ENCODE measurements at regions not wholly inside any gene's neighbourhood (a gene's known extent, or its start where the extent isn't known, plus 50 kb on each side); places are given as distances from the start of the nearest gene placed in this dataset.

DNA sequence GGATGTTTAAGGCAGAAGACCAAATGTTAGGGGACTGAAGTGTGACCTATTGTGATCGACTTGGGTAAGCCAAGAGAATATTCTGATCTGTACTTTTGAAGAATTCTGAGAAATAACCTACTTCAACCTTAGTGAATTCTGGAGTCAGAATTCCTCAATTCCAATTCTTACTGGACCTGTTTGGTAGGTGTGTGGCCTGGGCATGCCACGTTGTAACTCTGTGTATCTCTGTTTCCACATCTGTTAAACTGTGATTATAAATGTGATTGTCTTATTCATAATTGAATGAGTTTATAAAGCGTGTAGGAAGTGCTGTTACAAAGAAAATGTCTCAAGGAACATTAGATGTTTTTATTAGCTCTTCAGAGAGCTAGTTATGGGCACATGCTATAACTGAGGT lies 64.5 kb downstream of the TUSC1 start:
- Mint-ChIP-seq H3K4me1 (no peaks in the 10 kb centered on the region), H3K4me3 (no peak overlapping the region), H3K27ac (ENCODE audit: low read depth) (no peak overlapping the region), H3K36me3 (ENCODE audit: insufficient read depth) (no peaks in the 10 kb centered on the region), H3K27me3 (no peaks in the 10 kb centered on the region), H3K9me3 (peaks cover 3% of the 10 kb centered on the region)
- no peak for DNase-seq (ENCODE audit: low spot score in 2 of 2)
- no peak for ATAC-seq (replicated peaks; ENCODE audit: extremely low read depth, poor library complexity, severe bottlenecking)

GRCh38 chr9:25603106-25603505 lies 75.1 kb downstream of the TUSC1 start:
- Mint-ChIP-seq H3K27ac (ENCODE audit: low read depth) (no peak overlapping the region), H3K4me1 (no peaks in the 10 kb centered on the region), H3K36me3 (ENCODE audit: insufficient read depth) (no peaks in the 10 kb centered on the region), H3K4me3 (no peak overlapping the region), H3K9me3 (peaks cover 18% of the 10 kb centered on the region), H3K27me3 (no peaks in the 10 kb centered on the region)
- DNase-seq (ENCODE audit: low spot score in 2 of 2) (no peak), ATAC-seq (replicated peaks; ENCODE audit: extremely low read depth, poor library complexity, severe bottlenecking) (no peak)

DNA sequence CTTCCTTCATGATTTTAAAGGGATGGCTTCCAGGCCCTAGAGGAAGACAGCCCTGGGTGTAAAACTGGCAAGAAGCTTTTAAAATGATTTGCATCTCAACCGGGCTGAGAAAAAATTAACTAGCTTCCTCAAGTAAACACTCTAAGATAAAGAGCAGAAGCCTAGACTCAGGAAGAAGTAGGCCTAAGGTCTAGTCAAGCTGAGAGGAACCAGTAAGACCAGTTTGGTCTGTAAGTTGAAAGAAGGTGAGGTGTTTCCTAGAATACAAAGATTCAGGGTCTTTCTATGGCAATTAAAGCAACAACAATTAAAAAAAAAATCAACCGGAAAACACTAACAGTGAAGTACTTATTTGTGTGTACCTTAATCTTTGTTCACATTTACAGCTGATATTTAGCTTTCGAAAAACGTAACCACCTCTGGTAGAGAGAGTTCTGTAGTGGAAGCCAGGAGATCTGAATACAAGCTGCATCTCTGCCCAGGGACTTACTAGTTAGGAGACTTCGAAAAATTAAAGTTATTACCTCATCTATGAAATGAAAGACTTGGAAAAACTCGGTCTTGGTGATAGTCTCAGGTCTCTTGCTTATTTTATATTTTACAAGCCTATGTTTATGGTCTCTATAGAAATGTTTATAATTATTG lies 75.7 kb downstream of the TUSC1 start:
- Mint-ChIP-seq H3K27ac (ENCODE audit: low read depth) (no peak overlapping the region), H3K27me3 (no peaks in the 10 kb centered on the region), H3K9me3 (peaks cover 18% of the 10 kb centered on the region), H3K4me1 (no peaks in the 10 kb centered on the region), H3K36me3 (ENCODE audit: insufficient read depth) (no peaks in the 10 kb centered on the region), H3K4me3 (no peak overlapping the region)
- DNase-seq (ENCODE audit: low spot score in 2 of 2): no peak
- ATAC-seq (replicated peaks; ENCODE audit: extremely low read depth, poor library complexity, severe bottlenecking): no peak

GRCh38 chr9:25600501-25600900 lies 77.7 kb downstream of the TUSC1 start:
- Mint-ChIP-seq H3K4me1 (no peaks in the 10 kb centered on the region), H3K9me3 (peaks cover 29% of the 10 kb centered on the region), H3K36me3 (ENCODE audit: insufficient read depth) (no peaks in the 10 kb centered on the region), H3K27me3 (no peaks in the 10 kb centered on the region), H3K27ac (ENCODE audit: low read depth) (no peak overlapping the region), H3K4me3 (no peak overlapping the region)
- DNase-seq (ENCODE audit: low spot score in 2 of 2) (no peak), ATAC-seq (replicated peaks; ENCODE audit: extremely low read depth, poor library complexity, severe bottlenecking) (no peak)

DNA sequence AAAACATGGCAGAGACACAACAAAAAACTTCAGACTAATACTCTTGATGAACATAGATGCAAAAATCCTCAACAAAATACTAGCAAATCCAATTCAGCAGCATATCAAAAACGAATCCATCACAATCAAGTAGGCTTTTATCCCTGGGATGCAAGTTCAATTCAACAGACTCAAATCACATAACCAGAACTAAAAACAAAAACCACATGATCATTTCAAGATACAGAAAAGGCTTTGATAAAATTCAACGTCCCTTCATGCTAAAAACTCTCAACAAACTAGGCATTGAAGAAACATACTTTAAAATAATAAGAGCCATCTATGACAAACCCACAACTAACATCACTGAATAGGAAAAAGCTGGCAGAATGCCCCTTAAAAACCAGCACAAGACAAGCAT lies 93.6 kb downstream of the TUSC1 start:
- DNase-seq (ENCODE audit: low spot score in 2 of 2) (no peak), ATAC-seq (replicated peaks; ENCODE audit: extremely low read depth, poor library complexity, severe bottlenecking) (no peak)
- peaks cover 27% of the 10 kb centered on the region for H3K9me3 Mint-ChIP-seq
- H3K27me3 Mint-ChIP-seq: no peaks in the 10 kb centered on the region
- no peaks in the 10 kb centered on the region for H3K4me1 Mint-ChIP-seq
- no peak overlapping the region for H3K27ac Mint-ChIP-seq (ENCODE audit: low read depth)
- H3K4me3 Mint-ChIP-seq: no peak overlapping the region
- no peaks in the 10 kb centered on the region for H3K36me3 Mint-ChIP-seq (ENCODE audit: insufficient read depth)

GRCh38 chr9:25573281-25573680 lies 105.0 kb downstream of the TUSC1 start:
- DNase-seq (ENCODE audit: low spot score in 2 of 2): no peak
- Mint-ChIP-seq H3K27me3 (no peaks in the 10 kb centered on the region), H3K36me3 (ENCODE audit: insufficient read depth) (no peaks in the 10 kb centered on the region), H3K27ac (ENCODE audit: low read depth) (no peak overlapping the region), H3K9me3 (peaks cover 12% of the 10 kb centered on the region), H3K4me3 (no peak overlapping the region), H3K4me1 (no peaks in the 10 kb centered on the region)
- no peak for ATAC-seq (replicated peaks; ENCODE audit: extremely low read depth, poor library complexity, severe bottlenecking)

- ATAC-seq (replicated peaks; ENCODE audit: extremely low read depth, poor library complexity, severe bottlenecking) (no peak), DNase-seq (ENCODE audit: low spot score in 2 of 2) (no peak)
- H3K36me3 Mint-ChIP-seq (ENCODE audit: insufficient read depth): no peaks in the 10 kb centered on the region
- H3K27me3 Mint-ChIP-seq: no peaks in the 10 kb centered on the region
- no peak overlapping the region for H3K27ac Mint-ChIP-seq (ENCODE audit: low read depth)
- peaks cover 12% of the 10 kb centered on the region for H3K9me3 Mint-ChIP-seq
- H3K4me3 Mint-ChIP-seq: no peak overlapping the region
- H3K4me1 Mint-ChIP-seq: no peaks in the 10 kb centered on the region
These were observed 106.8 kb downstream of the TUSC1 start for GRCh38 chr9:25571491-25571890.

- no peak overlapping the region for H3K27ac Mint-ChIP-seq (ENCODE audit: low read depth)
- H3K4me3 Mint-ChIP-seq: no peak overlapping the region
- ATAC-seq (replicated peaks; ENCODE audit: extremely low read depth, poor library complexity, severe bottlenecking) (no peak), DNase-seq (ENCODE audit: low spot score in 2 of 2) (no peak)
- H3K36me3 Mint-ChIP-seq (ENCODE audit: insufficient read depth): no peaks in the 10 kb centered on the region
- H3K4me1 Mint-ChIP-seq: no peaks in the 10 kb centered on the region
- H3K9me3 Mint-ChIP-seq: peaks cover 12% of the 10 kb centered on the region
- H3K27me3 Mint-ChIP-seq: no peaks in the 10 kb centered on the region
These were observed 107.4 kb downstream of the TUSC1 start for GRCh38 chr9:25570802-25571201.

- Mint-ChIP-seq H3K4me3 (no peak overlapping the region), H3K36me3 (ENCODE audit: insufficient read depth) (no peaks in the 10 kb centered on the region), H3K27me3 (no peaks in the 10 kb centered on the region), H3K4me1 (no peaks in the 10 kb centered on the region), H3K27ac (ENCODE audit: low read depth) (no peak overlapping the region), H3K9me3 (peaks cover 19% of the 10 kb centered on the region)
- DNase-seq (ENCODE audit: low spot score in 2 of 2) (no peak), ATAC-seq (replicated peaks; ENCODE audit: extremely low read depth, poor library complexity, severe bottlenecking) (no peak)
These were observed 116.1 kb downstream of the TUSC1 start for GRCh38 chr9:25562101-25562500.

- H3K27ac Mint-ChIP-seq (ENCODE audit: low read depth): no peak overlapping the region
- no peak for DNase-seq (ENCODE audit: low spot score in 2 of 2)
- peaks cover 18% of the 10 kb centered on the region for H3K9me3 Mint-ChIP-seq
These were observed 120.5 kb downstream of the TUSC1 start for GRCh38 chr9:25557645-25558300.

GRCh38 chr9:25556540-25556939 lies 121.7 kb downstream of the TUSC1 start:
- peaks cover 21% of the 10 kb centered on the region for H3K9me3 Mint-ChIP-seq
- no peaks in the 10 kb centered on the region for H3K36me3 Mint-ChIP-seq (ENCODE audit: insufficient read depth)
- H3K27me3 Mint-ChIP-seq: no peaks in the 10 kb centered on the region
- DNase-seq (ENCODE audit: low spot score in 2 of 2): no peak
- no peaks in the 10 kb centered on the region for H3K4me1 Mint-ChIP-seq
- no peak for ATAC-seq (replicated peaks; ENCODE audit: extremely low read depth, poor library complexity, severe bottlenecking)
- no peak overlapping the region for H3K4me3 Mint-ChIP-seq
- no peak overlapping the region for H3K27ac Mint-ChIP-seq (ENCODE audit: low read depth)

More at GRCh38 chr9:25557645-25558300, 120.5 kb downstream of the TUSC1 start:
- no peaks in the 10 kb centered on the region for H3K4me1 Mint-ChIP-seq
- no peak for ATAC-seq (replicated peaks; ENCODE audit: extremely low read depth, poor library complexity, severe bottlenecking)
- H3K27me3 Mint-ChIP-seq: no peaks in the 10 kb centered on the region
- no peaks in the 10 kb centered on the region for H3K36me3 Mint-ChIP-seq (ENCODE audit: insufficient read depth)
- no peak overlapping the region for H3K4me3 Mint-ChIP-seq

- H3K36me3 Mint-ChIP-seq (ENCODE audit: insufficient read depth): no peaks in the 10 kb centered on the region
- peaks cover 14% of the 10 kb centered on the region for H3K9me3 Mint-ChIP-seq
- no peaks in the 10 kb centered on the region for H3K27me3 Mint-ChIP-seq
- H3K4me1 Mint-ChIP-seq: no peaks in the 10 kb centered on the region
- no peak overlapping the region for H3K4me3 Mint-ChIP-seq
- DNase-seq (ENCODE audit: low spot score in 2 of 2) (no peak), ATAC-seq (replicated peaks; ENCODE audit: extremely low read depth, poor library complexity, severe bottlenecking) (no peak)
- no peak overlapping the region for H3K27ac Mint-ChIP-seq (ENCODE audit: low read depth)
These were observed 129.4 kb downstream of the TUSC1 start for GRCh38 chr9:25548847-25549246.

- Mint-ChIP-seq H3K27me3 (no peaks in the 10 kb centered on the region), H3K4me1 (no peaks in the 10 kb centered on the region), H3K27ac (ENCODE audit: low read depth) (no peak overlapping the region), H3K9me3 (peaks cover 5% of the 10 kb centered on the region), H3K36me3 (ENCODE audit: insufficient read depth) (no peaks in the 10 kb centered on the region), H3K4me3 (no peak overlapping the region)
- DNase-seq (ENCODE audit: low spot score in 2 of 2): no peak
- ATAC-seq (replicated peaks; ENCODE audit: extremely low read depth, poor library complexity, severe bottlenecking): no peak
These were observed 134.4 kb downstream of the TUSC1 start for GRCh38 chr9:25543806-25544205.
